SKM-1 (cell line): ENCODE measurements at regions not wholly inside any gene's neighbourhood (a gene's known extent, or its start where the extent isn't known, plus 50 kb on each side); places are given as distances from the start of the nearest gene placed in this dataset.

ENCODE experiments used
- DNase-seq: peaks from one replicate; lab custom pipeline; 2025; ENCODE audit not compliant: unreplicated experiment; lab: John Stamatoyannopoulos, UW

DNA sequence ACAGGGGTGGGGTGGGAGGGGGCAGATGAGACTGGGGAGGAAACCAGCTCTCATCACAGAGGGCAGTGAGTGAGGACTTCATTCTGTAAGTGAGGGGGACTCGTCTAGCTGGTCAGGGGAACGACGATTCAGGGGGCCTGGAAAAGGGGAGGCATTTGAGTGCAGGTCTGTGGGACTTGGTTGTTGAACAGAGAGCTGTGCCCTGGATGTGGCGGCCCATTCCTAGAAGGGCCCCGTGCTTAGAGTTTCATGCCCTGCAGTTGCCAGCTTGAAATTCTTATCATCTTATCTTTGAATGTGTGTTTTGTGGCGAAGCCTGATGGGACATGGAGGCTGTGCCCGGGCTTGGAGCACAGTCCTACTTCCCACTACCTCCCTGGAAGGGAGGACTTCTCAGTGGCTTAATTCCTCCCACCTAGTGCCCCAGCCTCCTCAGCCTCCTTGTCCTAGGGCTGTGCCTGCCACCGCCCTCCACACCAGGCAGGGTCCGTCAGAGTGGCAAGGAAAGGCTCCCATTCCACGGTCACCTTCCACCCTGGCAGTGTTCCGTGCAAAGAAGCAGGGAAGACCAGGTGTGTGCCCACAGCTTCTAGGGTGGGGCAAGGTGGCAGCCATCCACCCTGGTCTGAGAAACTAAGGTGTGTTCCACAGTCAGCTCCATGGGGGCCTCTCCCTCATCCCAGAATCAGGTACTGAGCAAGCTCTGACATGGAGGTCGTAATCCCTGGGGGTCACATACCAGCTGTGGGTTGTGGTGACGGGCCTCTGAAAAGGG, 59.7 kb upstream of the LMO1 start:
- DNase-seq, result no peak

GRCh38 chr11:8321876-8322275, 58.2 kb upstream of the LMO1 start:
- DNase-seq, result no peak

GRCh38 chr11:8320076-8320475, 56.4 kb upstream of the LMO1 start:
- DNase-seq, result no peak

DNA sequence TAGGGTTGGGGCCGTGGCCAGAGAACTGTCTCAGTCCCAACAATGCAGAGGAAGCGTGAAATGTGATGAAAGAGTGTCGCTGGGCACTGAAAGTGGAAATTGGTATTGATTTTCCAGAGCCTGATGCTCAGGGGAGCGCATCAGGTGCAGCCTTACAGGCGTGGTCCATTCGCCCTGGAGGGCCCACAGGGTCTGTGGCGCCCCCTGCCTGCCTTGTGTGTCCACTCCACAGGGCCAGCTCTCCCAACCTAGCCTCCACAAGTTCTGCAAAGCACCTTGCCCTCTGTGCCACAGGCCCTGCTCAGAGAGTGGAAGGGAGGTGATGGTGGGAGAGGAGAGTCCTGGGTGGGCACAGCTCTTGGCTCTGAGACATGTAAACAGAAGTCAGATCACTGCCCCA, 54.9 kb upstream of the LMO1 start:
- no peak for DNase-seq

DNA sequence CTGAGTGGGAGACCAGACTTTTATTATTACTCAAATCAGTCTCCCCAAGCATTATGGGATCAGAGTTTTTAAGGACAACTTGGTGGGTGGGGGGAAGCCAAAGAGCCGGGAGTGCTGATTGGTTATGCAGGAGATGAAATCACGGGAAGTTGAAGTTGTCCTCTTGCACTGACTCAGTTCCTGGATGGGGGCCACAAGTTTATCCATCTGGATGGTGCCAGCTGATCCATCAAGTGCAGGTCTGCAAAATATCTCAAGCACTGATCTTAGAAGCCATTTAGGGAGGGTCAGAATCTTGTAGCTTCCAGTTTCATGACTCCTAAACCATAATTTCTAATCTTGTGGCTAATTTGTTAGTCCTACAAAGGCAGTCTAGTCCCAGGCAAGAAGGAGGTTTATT, 53.5 kb upstream of the LMO1 start:
- DNase-seq, result no peak

- no peak for DNase-seq
Measured at GRCh38 chr11:8315954-8316353, 52.3 kb upstream of the LMO1 start.

GRCh38 chr11:8315463-8315862, 51.8 kb upstream of the LMO1 start:
- DNase-seq, result no peak

DNA sequence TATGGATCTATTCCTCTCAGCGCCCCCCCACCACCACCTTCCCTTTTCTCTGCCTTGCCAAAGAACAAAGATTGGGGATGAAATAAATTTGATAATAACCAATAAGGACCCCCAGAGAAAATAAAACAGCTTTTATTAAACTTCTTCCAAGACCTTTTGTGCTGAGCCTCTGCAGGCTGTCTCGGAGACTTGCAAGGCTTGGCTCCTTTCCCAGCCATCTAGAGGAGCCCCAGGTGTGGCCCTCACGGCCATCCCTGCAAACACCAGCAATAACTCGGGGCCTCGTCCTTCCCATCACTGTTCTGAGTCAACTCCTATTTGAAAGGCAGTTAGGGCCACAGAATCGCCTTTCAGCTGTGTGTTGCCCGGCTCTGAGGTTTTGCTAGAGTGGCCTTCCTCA, 51.2 kb upstream of the LMO1 start:
- no peak for DNase-seq

- DNase-seq, result no peak
Measured at GRCh38 chr11:8313504-8314090, 49.9 kb upstream of the LMO1 start.
